ENCODE measurements at regions not wholly inside any gene's neighbourhood (a gene's known extent, or its start where the extent isn't known, plus 50 kb on each side); places are given as distances from the start of the nearest gene placed in this dataset.

GRCh38 chr13:111844222-111844671, 222.7 kb upstream of the SOX1 start:
- FAIRE-seq, result no peak
- no peak for DNase-seq (ENCODE audit: insufficient read length, low spot score)

- FAIRE-seq (no peak), DNase-seq (ENCODE audit: insufficient read length, low spot score) (no peak)
Observed at GRCh38 chr13:111844682-111845081, 222.3 kb upstream of the SOX1 start.

- no peak for FAIRE-seq
- no peak for DNase-seq (ENCODE audit: insufficient read length, low spot score)
Observed at GRCh38 chr13:111845621-111846351, 221.2 kb upstream of the SOX1 start.

- no peak for DNase-seq (ENCODE audit: insufficient read length, low spot score)
- no peak for FAIRE-seq
Observed at GRCh38 chr13:111846391-111847159, 220.4 kb upstream of the SOX1 start.

- no peak for DNase-seq (ENCODE audit: insufficient read length, low spot score)
- FAIRE-seq, result no peak
Observed at GRCh38 chr13:111847964-111848363, 219.0 kb upstream of the SOX1 start.

GRCh38 chr13:111850458-111850857, 216.5 kb upstream of the SOX1 start:
- FAIRE-seq (no peak), DNase-seq (ENCODE audit: insufficient read length, low spot score) (no peak)

- FAIRE-seq (no peak), DNase-seq (ENCODE audit: insufficient read length, low spot score) (no peak)
Observed at GRCh38 chr13:111850976-111851375, 216.0 kb upstream of the SOX1 start.

- DNase-seq (ENCODE audit: insufficient read length, low spot score) (no peak), FAIRE-seq (no peak)
Observed at GRCh38 chr13:111852725-111853518, 214.0 kb upstream of the SOX1 start.

GRCh38 chr13:111853721-111854120, 213.2 kb upstream of the SOX1 start:
- no peak for DNase-seq (ENCODE audit: insufficient read length, low spot score)
- no peak for FAIRE-seq

GRCh38 chr13:111854403-111854802, 212.5 kb upstream of the SOX1 start:
- FAIRE-seq, result no peak
- no peak for DNase-seq (ENCODE audit: insufficient read length, low spot score)

GRCh38 chr13:111855191-111855590, 211.8 kb upstream of the SOX1 start:
- no peak for FAIRE-seq
- no peak for DNase-seq (ENCODE audit: insufficient read length, low spot score)

GRCh38 chr13:111855786-111856185, 211.2 kb upstream of the SOX1 start:
- DNase-seq (ENCODE audit: insufficient read length, low spot score) (no peak), FAIRE-seq (no peak)

GRCh38 chr13:111856571-111856970, 210.4 kb upstream of the SOX1 start:
- FAIRE-seq (no peak), DNase-seq (ENCODE audit: insufficient read length, low spot score) (no peak)

GRCh38 chr13:111857336-111857735, 209.6 kb upstream of the SOX1 start:
- FAIRE-seq (no peak), DNase-seq (ENCODE audit: insufficient read length, low spot score) (no peak)

- no peak for FAIRE-seq
- no peak for DNase-seq (ENCODE audit: insufficient read length, low spot score)
Observed at GRCh38 chr13:111857846-111858560, 208.9 kb upstream of the SOX1 start.

- DNase-seq (ENCODE audit: insufficient read length, low spot score) (no peak), FAIRE-seq (no peak)
Observed at GRCh38 chr13:111858571-111858970, 208.4 kb upstream of the SOX1 start.

- DNase-seq (ENCODE audit: insufficient read length, low spot score) (no peak), FAIRE-seq (no peak)
Observed at GRCh38 chr13:111859354-111860230, 207.4 kb upstream of the SOX1 start.

GRCh38 chr13:111860231-111860552, 206.8 kb upstream of the SOX1 start:
- DNase-seq (ENCODE audit: insufficient read length, low spot score) (no peak), FAIRE-seq (no peak)

- FAIRE-seq (no peak), DNase-seq (ENCODE audit: insufficient read length, low spot score) (no peak)
Observed at GRCh38 chr13:111861319-111861718, 205.6 kb upstream of the SOX1 start.

All from HTR-8/SVneo (cell line).